ENCODE measurements at regions not wholly inside any gene's neighbourhood (a gene's known extent, or its start where the extent isn't known, plus 50 kb on each side); places are given as distances from the start of the nearest gene placed in this dataset.

DNA sequence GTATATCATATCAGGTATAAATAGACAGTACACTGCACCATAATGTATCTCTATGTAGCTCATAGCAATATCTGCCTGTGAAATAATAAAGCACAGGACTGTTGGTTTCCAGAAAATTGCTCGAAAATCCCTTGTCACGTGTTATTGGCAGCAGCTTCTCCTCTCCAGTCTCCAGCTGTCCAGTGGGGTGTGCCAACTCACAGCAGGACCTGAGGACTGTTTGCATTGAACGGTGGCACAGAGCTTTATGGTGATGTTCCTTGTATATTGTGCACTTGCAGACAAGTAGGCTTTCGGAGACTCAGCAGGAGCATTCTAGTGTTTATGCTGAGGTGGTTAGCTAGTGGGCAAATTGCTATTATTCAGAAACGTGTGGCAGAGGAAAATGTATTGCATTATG, 182.2 kb upstream of the ATP5MC3 start:
- TF ChIP-seq POLR2A (IDR thresholded peaks at IDR 0.05; ENCODE audit: low read length): no peak
- TF ChIP-seq GATA1 (IDR thresholded peaks at IDR 0.05; ENCODE audit: low read depth, low read length): no peak
